GM08714 (cell line): ENCODE measurements at regions not wholly inside any gene's neighbourhood (a gene's known extent, or its start where the extent isn't known, plus 50 kb on each side); places are given as distances from the start of the nearest gene placed in this dataset.

Experiments used
- H3K4me3 ChIP-seq: fragments of 200-500 bp; sonication (Bioruptor generic); 2 replicates; pipeline ENCODE4 v1.5.1; 2014; ENCODE audit warnings: mild to moderate bottlenecking, low read length, inconsistent platforms
- ZNF274 ChIP-seq: IDR thresholded peaks from 2 replicates; pipeline ENCODE4 v1.6.1; 2012; ENCODE audit warnings: mild to moderate bottlenecking, low read depth, low read length

DNA sequence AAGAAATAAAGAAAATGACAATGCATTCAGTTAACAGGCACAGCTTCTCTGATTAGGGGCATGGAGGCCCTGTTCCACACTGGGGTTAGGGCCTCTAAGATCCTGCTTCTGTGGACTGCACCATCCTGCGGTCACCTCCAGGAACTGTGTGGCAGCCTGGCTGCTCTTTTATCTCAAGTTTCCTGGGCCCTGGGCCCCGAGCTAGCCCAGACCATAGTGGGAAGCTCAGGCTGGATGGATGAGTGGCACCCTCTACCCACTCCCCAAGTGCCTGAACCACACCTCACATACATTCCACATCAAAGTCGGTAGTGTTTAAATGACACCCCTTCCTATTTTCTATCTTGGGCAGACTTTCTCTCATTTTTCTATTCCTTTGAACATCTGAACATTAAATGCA, 461.5 kb upstream of the MKI67 start:
- no peak overlapping the region for H3K4me3 ChIP-seq
- no peak for TF ChIP-seq ZNF274

DNA sequence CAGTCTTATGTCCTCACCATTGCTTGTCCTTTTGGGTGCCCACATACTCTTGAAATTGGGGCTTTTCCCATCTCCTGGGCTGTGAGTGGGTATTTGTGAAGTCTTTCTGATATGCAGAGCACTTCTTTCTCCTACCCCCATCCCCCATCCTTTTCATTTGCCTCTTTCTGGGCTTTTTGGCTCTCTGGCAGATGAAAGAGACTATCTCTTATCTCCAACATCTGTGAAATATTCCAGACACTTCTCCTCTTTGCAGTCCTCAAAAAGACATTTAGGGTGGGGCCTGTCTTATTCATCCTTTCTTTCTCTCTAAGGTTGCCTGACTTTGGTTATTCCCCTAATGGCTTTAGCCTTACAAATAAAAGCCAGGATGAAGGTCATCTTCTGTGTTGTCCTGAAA, 462.2 kb upstream of the MKI67 start:
- TF ChIP-seq ZNF274: no peak
- H3K4me3 ChIP-seq: no peak overlapping the region

GRCh38 chr10:128594688-128595087, 468.5 kb upstream of the MKI67 start:
- no peak overlapping the region for H3K4me3 ChIP-seq
- no peak for TF ChIP-seq ZNF274

- no peak overlapping the region for H3K4me3 ChIP-seq
- TF ChIP-seq ZNF274: no peak
These were observed 470.7 kb upstream of the MKI67 start for GRCh38 chr10:128596906-128597305.

DNA sequence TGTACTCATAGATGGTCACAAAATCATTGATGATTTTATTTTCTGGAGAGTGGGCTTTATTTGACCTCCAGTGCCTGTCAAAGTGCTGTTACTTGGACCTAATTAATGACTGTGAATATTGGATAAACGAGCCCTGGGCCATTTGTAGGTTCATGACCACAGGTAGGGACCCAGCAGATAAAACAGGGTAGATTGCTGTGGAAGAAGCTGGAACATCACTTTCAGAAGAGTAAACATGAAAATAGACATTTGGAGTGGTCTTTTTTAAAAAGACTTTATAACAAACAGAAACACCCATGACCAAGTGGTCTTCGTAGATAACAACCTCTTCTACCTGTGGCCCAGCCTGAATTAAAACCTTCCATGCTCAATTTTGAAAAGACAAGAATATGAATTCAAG, 472.8 kb upstream of the MKI67 start:
- TF ChIP-seq ZNF274: no peak
- no peak overlapping the region for H3K4me3 ChIP-seq

- no peak overlapping the region for H3K4me3 ChIP-seq
- TF ChIP-seq ZNF274: no peak
These were observed 473.3 kb upstream of the MKI67 start for GRCh38 chr10:128599538-128599937.

- H3K4me3 ChIP-seq: no peak overlapping the region
- TF ChIP-seq ZNF274: no peak
These were observed 476.0 kb upstream of the MKI67 start for GRCh38 chr10:128602183-128602582.

- no peak for TF ChIP-seq ZNF274
- H3K4me3 ChIP-seq: no peak overlapping the region
These were observed 477.8 kb upstream of the MKI67 start for GRCh38 chr10:128604025-128604424.

DNA sequence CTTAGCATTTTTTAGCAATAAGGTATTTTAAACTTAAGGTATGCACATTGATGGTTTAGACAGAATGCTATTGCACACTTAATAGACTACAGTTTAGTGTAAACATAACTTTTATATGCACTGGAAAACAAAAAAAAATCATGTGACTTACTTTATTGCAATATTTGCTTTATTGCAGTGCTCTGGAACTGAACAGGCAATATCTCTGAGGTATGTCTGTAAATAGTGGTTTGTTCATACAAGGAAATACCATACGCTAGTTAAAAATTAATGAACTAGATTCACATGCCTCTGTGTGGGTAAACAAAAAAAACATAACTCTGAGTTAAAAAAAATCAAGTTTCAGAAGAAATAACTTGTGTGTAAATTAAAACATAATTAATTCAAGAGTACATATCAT, 479.0 kb upstream of the MKI67 start:
- TF ChIP-seq ZNF274: no peak
- H3K4me3 ChIP-seq: no peak overlapping the region

GRCh38 chr10:128606055-128606454, 479.8 kb upstream of the MKI67 start:
- TF ChIP-seq ZNF274: no peak
- no peak overlapping the region for H3K4me3 ChIP-seq

DNA sequence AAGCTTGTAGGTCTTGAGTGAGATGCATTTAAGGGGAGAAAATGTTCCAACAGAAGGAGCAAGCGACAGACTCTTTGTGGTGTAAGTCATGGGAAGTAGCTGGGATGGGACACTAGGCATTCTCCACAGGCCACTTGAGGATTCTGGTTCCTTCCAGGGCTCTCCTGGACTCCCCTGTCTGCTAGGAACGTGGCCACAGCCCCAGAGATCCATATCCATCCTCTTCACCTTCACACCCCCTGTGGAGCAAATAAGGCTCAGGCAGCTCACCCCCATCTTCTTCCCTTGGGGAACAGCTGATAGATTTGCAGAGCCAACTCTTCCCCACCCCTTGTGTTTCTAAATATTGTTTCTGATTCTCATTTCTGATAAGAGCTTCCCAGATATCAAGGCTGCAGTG, 482.6 kb upstream of the MKI67 start:
- no peak for TF ChIP-seq ZNF274
- no peak overlapping the region for H3K4me3 ChIP-seq

DNA sequence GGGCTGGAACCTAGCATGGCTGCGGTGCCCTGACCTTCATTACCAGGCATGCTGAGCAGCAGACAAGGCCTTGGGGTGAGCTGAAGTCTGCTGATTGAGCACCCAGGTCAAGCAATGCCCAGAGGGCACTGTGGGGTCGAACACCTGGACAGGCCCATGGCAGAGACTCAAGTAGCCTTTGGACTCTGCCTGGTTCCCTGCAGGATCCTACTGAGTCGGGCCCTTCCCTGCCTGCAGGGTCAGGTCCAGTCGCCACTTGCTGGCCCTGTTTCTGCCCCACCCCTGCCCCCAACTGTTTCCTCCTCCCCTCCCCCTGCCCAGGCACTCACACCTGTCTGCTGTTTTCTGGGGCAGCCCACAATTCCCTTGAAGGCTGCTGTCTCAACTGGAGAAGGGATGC, 483.2 kb upstream of the MKI67 start:
- TF ChIP-seq ZNF274: no peak
- no peak overlapping the region for H3K4me3 ChIP-seq

GRCh38 chr10:128610113-128610512, 483.9 kb upstream of the MKI67 start:
- no peak overlapping the region for H3K4me3 ChIP-seq
- no peak for TF ChIP-seq ZNF274

DNA sequence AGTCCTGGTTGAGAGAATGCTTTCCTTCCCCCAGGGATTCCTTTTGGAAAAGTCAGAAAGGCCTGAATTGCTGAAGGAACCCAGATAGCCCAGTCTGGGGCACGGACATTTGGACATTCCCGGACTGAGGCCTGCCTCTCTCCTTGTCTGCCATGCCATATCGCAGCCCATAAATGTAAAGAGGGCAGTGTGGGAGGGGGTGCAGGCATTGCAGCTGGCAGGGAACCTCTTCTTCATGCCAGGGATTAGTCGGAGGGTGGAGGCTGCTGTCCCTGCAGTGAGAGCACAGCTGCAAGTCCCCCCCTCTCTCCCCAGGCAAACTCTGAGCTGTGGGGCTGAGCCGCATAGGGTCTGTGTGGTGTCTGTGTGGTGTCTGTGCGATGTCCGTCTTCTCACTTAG, 486.0 kb upstream of the MKI67 start:
- no peak for TF ChIP-seq ZNF274

DNA sequence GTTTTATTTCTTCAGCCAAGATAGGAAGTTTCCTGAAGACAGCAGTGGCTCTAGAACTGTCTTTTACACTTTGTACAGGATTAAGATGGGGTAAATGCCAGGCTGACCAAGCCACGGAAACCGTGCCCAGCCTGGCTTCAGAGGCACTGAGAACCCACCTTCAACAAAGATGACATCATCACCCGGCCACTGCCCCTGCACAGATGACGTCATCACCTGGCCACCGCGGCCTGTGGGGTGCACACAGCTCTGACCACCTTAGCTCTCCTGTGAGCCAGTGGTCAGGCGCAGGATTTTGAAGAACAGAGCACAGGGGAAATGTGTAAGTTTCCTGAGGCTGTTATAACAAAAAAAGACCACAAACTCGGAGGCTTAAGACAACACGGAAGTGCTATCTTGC, 486.4 kb upstream of the MKI67 start:
- H3K4me3 ChIP-seq: no peak overlapping the region
- no peak for TF ChIP-seq ZNF274

More for the DNA sequence above, 486.0 kb upstream of the MKI67 start:
- no peak overlapping the region for H3K4me3 ChIP-seq

DNA sequence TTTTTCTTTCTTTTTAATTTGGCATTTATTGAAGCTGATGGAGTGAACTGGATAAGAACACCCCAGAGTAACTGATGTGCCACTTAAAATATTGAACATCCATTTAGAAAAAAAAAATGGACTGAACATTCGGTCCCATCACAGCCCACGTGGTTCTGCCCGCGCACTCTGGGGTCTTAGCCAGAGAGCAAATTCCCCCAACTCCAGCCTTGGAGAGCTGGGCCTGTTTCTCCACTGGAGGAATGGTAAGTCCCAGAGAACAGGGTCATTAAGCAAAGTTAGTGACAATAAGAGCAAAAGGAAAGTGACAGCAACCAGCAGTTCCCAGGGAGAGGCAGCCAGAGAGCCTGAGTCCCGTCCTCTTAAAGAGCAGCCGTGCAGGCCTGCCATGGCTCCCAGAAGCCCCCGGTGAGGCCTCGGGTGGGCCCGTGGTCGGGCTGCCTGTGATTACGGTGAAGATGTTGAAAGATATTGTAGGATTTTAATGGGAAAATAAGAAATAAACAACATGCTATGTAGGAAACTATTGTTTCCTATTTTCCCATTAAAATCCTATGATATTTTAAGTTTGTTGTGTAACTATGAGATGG, 487.9 kb upstream of the MKI67 start:
- no peak overlapping the region for H3K4me3 ChIP-seq
- TF ChIP-seq ZNF274: no peak
